Right renal cortex interstitium (tissue), 3 donors: ENCODE measurements at regions not wholly inside any gene's neighbourhood (a gene's known extent, or its start where the extent isn't known, plus 50 kb on each side); places are given as distances from the start of the nearest gene placed in this dataset.

ENCODE experiments used
- DNase-seq, 3 donors: peaks; one replicate each; pipeline ENCODE4 v3.0.0-alpha.2; 2013; ENCODE audit warnings: low read depth in 3 of 3, low spot score in 2 of 3

GRCh38 chr2:3101016-3101942, 276.3 kb downstream of the EIPR1 start:
- DNase-seq = no peak

DNA sequence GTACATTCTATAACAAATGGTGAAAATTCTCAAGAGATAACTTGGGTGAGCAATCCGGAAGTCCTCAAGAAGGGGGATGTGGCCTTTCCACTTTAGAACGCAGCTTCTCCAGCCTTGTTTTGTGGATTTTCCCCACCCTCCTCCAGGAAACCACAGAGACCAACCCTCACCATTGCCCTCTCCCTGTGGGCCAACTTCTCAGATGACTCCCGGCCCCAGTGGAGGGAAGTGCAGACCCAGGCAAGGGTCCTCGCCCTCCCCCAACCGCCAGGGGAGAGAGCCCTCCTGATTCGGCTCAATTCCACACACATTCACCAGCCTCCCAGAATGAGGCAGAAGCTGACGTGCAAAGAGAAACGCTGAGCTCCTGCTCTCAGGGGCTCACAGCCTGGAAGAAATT, 277.2 kb downstream of the EIPR1 start:
- no peak for DNase-seq

DNA sequence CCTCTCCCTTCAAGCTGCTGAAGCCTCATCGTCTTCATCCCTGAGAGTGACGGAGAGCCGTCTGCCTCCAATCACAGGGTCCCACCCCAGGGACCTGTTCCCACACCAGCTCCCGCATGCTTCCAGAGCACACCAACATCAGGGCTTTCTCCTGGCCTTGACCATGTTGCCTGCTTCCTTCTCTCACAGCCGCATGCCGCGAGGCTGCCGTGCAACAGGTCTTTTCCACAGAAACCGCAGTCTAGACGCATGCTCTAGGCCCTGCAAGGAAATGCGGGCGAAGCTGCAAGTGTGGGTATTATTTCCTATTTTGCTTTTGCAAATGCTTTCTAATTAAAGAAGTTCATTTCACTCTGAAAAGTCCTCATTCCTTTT, 277.8 kb downstream of the EIPR1 start:
- DNase-seq = no peak

- no peak for DNase-seq
These were observed 278.3 kb downstream of the EIPR1 start for GRCh38 chr2:3099145-3099859.

DNA sequence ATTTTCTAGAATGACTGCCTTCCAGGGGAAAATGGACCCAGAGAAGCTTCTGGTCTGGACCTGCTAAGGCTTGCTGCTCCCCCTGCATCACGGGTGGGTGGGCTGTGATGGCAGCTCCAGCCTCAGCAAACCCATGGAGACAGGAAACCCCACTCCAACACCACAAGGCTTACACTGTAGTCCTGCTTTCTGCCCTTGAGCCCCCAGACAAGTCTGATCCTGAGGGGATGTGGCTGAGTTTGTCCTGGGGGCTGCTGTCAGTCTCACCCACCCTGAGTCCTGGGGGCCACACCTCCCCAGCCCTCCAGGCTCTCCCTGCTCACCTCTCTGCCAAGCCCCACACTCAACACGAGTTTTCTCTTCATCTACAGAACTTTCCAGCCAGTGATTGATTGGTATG, 279.4 kb downstream of the EIPR1 start:
- DNase-seq = no peak

DNA sequence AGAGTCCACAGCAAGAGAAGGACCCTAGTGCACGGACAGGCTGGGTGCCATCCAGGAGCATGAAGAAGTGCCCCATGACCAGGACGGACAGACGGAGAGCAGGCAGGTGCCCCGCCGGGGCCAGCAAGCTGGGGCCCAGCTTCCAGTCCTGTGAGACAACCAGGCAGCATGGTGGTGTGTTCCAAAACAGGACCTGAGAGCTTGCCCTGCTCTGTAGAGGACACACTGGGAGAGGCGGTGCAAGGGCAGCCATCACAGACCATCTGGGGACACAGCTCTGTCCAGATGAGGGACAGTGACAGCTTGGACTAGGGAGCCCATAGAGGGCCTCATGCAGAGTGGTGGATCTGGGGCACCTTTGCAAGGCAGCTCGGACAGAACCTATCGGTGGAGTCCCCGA, 279.8 kb downstream of the EIPR1 start:
- DNase-seq = no peak

DNA sequence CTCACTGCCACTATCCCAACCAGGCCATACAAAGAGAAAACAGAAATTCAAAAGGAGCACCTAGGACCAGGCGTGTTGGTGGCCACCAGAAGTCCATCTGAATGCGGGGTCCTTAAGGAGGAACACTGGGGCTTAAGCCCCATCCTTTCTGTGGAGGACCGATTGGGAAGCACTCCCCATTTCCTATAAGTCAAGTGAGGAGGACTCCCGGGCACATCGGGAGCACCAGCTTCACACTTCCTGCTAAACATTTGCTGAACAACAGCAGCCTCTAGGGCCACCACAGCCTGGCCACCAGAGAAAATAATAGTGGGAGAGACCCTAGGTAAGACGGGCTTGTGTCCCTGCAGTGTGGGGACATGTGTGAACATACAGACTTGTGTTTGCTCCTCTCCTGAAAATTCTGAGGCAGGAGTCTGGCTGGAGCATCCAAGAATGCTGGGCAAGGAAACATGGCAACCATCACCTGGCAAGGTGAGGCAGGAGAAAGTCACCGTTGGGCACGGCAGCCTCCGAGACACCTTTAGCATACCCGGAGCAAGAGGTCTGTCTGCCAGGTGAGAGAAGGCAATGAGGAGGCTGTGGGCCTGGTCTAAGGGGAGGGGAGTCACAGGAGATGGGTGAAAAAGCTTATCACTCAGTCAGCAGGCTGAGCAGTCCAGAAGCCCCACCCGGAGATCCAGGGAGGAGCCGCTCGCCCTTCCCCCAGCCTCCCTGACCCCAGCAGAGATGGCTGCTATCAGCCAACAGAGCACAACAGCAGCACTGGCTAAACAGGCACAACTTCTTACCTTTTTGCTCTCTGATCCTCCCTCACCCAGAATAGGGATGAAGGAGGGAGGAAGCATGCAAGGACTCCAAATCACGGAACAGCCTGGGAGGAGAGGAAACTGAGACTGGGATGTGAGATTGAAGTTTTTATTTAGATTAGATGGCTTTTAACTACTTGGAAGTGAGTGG, 282.3 kb downstream of the EIPR1 start:
- no peak for DNase-seq

DNA sequence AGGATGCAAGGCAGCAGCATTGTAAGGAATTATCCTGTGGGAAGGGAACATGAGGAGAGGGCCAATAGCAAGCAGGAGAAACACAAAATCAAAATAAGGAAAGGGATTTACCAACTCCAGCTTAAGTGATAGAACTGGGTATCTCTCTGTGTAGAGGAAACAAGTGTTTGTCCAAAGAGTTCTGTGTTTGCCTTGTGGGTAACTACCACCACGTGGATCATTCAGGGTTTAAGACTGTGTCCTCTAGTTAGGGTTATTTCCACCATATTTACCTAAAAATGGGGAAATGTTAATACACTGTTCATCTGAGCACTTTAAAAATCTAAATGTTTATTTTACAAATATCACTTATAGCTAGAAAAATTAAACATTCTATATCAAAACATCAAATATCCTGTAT, 283.3 kb downstream of the EIPR1 start:
- no peak for DNase-seq

DNA sequence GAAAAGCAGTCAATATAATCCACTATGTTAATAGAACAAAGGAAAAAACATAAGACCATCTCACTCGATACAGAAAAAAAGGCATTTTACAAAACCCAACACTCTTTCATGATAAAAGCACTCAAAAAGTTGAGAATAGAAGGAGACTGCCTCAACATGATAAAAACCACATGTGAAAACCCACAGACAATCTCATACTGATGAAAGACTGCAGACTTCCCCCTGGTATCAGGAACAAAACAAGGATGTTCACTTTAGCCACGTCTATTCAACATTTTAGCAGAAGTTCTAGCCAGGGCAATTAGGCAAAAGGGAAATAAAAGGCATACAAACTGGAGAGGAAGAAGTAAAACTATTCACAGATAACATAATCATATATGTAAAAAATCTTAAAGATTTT, 285.9 kb downstream of the EIPR1 start:
- DNase-seq = no peak

- no peak for DNase-seq
These were observed 294.9 kb downstream of the EIPR1 start for GRCh38 chr2:3082705-3083104.

GRCh38 chr2:3079959-3080948, 297.4 kb downstream of the EIPR1 start:
- DNase-seq = no peak

- no peak for DNase-seq
These were observed 298.2 kb downstream of the EIPR1 start for GRCh38 chr2:3079466-3079865.

DNA sequence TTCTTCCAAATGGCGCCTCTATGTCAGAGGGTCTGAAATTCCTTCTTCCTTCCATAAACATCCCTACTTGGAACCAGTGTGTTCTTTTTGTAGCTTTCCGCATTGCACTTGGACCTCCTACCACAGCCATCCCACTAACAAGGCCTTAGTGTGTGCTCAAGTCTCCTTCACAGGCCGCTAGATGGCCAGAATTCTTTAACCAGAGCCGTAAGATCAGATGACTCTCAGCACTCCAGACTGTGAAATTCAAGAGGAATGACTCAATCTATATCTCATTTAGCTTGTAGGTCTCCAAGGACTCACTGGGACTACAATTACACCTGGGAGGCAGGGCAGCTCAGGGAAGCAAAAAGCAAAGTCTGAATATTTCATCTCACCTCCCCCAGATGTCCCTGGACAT, 298.9 kb downstream of the EIPR1 start:
- no peak for DNase-seq

- DNase-seq = no peak
These were observed 300.6 kb downstream of the EIPR1 start for GRCh38 chr2:3076848-3077642.

GRCh38 chr2:3075991-3076340, 301.7 kb downstream of the EIPR1 start:
- DNase-seq = no peak

- no peak for DNase-seq
These were observed 302.2 kb downstream of the EIPR1 start for GRCh38 chr2:3075316-3075990.

- DNase-seq = no peak
These were observed 303.9 kb downstream of the EIPR1 start for GRCh38 chr2:3073704-3074103.

GRCh38 chr2:3073041-3073595, 304.5 kb downstream of the EIPR1 start:
- DNase-seq = no peak
